Loucy (cell line): ENCODE measurements at regions not wholly inside any gene's neighbourhood (a gene's known extent, or its start where the extent isn't known, plus 50 kb on each side); places are given as distances from the start of the nearest gene placed in this dataset.

Source experiments
- H2AFZ ChIP-seq: fragments of 200-600 bp; sonication (generic); 2 replicates; pipeline ENCODE4 v1.6.0; 2016; ENCODE audit warnings: antibody characterized with exemption, mild to moderate bottlenecking, low read length, moderate library complexity
- H3F3A ChIP-seq: fragments of 200-600 bp; 2 replicates; pipeline ENCODE4 v1.6.0; 2016; ENCODE audit warnings: antibody characterized with exemption, low read depth, mild to moderate bottlenecking
- H3K27me3 ChIP-seq: fragments of 200-600 bp; sonication (generic); 2 replicates; pipeline ENCODE4 v1.6.1; 2014; ENCODE audit warnings: low read length, mild to moderate bottlenecking; ENCODE audit not compliant: insufficient read depth, poor library complexity, severe bottlenecking
- H3K36me3 ChIP-seq: fragments of 200-600 bp; sonication (generic); 2 replicates; pipeline ENCODE4 v1.6.1; 2016; ENCODE audit warnings: low read length; ENCODE audit not compliant: insufficient read depth
- H3K4me1 ChIP-seq: fragments of 200-600 bp; sonication (generic); 2 replicates; pipeline ENCODE4 v1.5.1; 2014; ENCODE audit warnings: low read length, mild to moderate bottlenecking; ENCODE audit not compliant: insufficient read depth, poor library complexity, severe bottlenecking
- H3K4me2 ChIP-seq: fragments of 200-600 bp; sonication (generic); 2 replicates; pipeline ENCODE4 v1.6.0; 2014; ENCODE audit warnings: antibody characterized with exemption, low read length, low read depth, mild to moderate bottlenecking; ENCODE audit not compliant: poor library complexity, severe bottlenecking
- H3K4me3 ChIP-seq: fragments of 200-600 bp; sonication (generic); 2 replicates; pipeline ENCODE4 v1.5.1; 2014; ENCODE audit warnings: low read length, mild to moderate bottlenecking, mixed read lengths; ENCODE audit not compliant: poor library complexity, severe bottlenecking
- H3K79me2 ChIP-seq: fragments of 200-600 bp; sonication (generic); 2 replicates; pipeline ENCODE4 v1.6.1; 2014; ENCODE audit warnings: low read length; ENCODE audit not compliant: insufficient read depth
- H3K9ac ChIP-seq: fragments of 200-600 bp; sonication (generic); 2 replicates; pipeline ENCODE4 v1.6.0; 2014; ENCODE audit warnings: mild to moderate bottlenecking, low read depth, low read length, moderate library complexity; ENCODE audit not compliant: poor library complexity, severe bottlenecking
- H3K9me2 ChIP-seq: fragments of 200-600 bp; sonication (generic); replicated peaks from 2 replicates; pipeline ENCODE4 v1.6.1; 2016; ENCODE audit warnings: low read depth, low read length, mixed read lengths
- H3K9me3 ChIP-seq: fragments of 200-600 bp; sonication (generic); 2 replicates; pipeline ENCODE4 v1.6.1; 2014; ENCODE audit warnings: mild to moderate bottlenecking, antibody characterized with exemption, low read length, low read depth; ENCODE audit not compliant: insufficient read depth
- H4K20me1 ChIP-seq: fragments of 200-600 bp; sonication (generic); 2 replicates; pipeline ENCODE4 v1.6.0; 2014; ENCODE audit warnings: antibody characterized with exemption, low read length, mild to moderate bottlenecking; ENCODE audit not compliant: insufficient read depth, poor library complexity, severe bottlenecking
- EZH2phosphoT487 ChIP-seq: fragments of 200-600 bp; IDR thresholded peaks from 2 replicates; pipeline ENCODE4 v1.6.1; 2018; ENCODE audit warnings: antibody characterized with exemption, mild to moderate bottlenecking, moderate library complexity, borderline replicate concordance
- TF ChIP-seq, protein P1 (sequence below): fragments of 200-600 bp; sonication (generic); conservative IDR thresholded peaks from 2 replicates; pipeline ENCODE4 v1.5.1; 2014; ENCODE audit warnings: mild to moderate bottlenecking, antibody characterized with exemption, low read length

DNA sequence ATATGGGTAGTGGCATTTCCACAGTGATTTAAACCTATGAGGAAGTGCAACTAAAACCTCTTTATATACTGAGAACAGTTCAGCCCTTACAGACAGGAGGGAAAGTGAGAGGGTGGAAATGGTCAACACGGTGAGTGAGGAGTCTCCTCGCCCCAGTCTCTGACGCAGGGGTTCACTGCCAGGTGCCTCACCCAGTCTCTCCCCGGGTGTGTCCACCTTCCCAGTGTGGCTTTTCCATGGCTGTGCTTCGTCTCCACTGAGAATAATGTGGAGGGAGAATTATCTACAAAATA, 116.6 kb upstream of the TOP3B start:
- no peaks in the 10 kb centered on the region for H3K4me1 ChIP-seq
- no peaks in the 10 kb centered on the region for H3K36me3 ChIP-seq
- H3K79me2 ChIP-seq, result no peaks in the 10 kb centered on the region
- TF ChIP-seq EZH2phosphoT487, result no peak
- TF ChIP-seq, protein P1, sequence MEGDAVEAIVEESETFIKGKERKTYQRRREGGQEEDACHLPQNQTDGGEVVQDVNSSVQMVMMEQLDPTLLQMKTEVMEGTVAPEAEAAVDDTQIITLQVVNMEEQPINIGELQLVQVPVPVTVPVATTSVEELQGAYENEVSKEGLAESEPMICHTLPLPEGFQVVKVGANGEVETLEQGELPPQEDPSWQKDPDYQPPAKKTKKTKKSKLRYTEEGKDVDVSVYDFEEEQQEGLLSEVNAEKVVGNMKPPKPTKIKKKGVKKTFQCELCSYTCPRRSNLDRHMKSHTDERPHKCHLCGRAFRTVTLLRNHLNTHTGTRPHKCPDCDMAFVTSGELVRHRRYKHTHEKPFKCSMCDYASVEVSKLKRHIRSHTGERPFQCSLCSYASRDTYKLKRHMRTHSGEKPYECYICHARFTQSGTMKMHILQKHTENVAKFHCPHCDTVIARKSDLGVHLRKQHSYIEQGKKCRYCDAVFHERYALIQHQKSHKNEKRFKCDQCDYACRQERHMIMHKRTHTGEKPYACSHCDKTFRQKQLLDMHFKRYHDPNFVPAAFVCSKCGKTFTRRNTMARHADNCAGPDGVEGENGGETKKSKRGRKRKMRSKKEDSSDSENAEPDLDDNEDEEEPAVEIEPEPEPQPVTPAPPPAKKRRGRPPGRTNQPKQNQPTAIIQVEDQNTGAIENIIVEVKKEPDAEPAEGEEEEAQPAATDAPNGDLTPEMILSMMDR, result no peak
- no peaks in the 10 kb centered on the region for H3F3A ChIP-seq
- H3K9ac ChIP-seq, result no peak overlapping the region
- no peak overlapping the region for H2AFZ ChIP-seq
- H3K27me3 ChIP-seq, result peaks cover 16% of the 10 kb centered on the region
- no peaks in the 10 kb centered on the region for H3K9me2 ChIP-seq
- no peak overlapping the region for H3K4me3 ChIP-seq
- no peaks in the 10 kb centered on the region for H4K20me1 ChIP-seq
- H3K4me2 ChIP-seq, result no peak overlapping the region
- no peaks in the 10 kb centered on the region for H3K9me3 ChIP-seq

DNA sequence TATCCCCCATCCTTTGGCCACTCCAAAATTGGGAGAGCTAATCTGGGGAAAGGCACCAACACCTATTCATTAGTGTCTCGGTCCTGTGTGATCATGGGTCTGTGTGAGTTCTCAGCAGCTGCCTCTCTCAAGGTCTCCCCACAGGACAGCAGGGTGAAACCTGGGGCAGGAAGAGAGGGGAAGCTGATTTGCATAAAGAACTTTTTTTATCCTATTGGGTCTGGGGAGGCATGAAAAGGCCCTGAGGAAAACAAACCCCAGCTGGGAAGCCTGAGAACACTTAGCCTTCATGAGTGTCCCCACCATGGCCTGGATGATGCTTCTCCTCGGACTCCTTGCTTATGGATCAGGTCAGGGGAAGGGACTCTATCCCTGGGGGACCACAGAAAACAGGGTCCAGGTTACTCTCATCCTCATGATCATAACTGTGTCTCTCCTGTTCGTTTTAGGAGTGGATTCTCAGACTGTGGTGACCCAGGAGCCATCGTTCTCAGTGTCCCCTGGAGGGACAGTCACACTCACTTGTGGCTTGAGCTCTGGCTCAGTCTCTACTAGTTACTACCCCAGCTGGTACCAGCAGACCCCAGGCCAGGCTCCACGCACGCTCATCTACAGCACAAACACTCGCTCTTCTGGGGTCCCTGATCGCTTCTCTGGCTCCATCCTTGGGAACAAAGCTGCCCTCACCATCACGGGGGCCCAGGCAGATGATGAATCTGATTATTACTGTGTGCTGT, 116.0 kb upstream of the TOP3B start:
- Histone ChIP-seq H3K4me2 (no peak overlapping the region), H3K9ac (no peak overlapping the region), H3K79me2 (no peaks in the 10 kb centered on the region), H4K20me1 (no peaks in the 10 kb centered on the region), H3F3A (no peaks in the 10 kb centered on the region), H3K4me3 (no peak overlapping the region), H3K4me1 (no peaks in the 10 kb centered on the region), H3K27me3 (peaks cover 19% of the 10 kb centered on the region), H3K9me3 (no peaks in the 10 kb centered on the region), H3K9me2 (no peaks in the 10 kb centered on the region), H3K36me3 (no peaks in the 10 kb centered on the region), H2AFZ (no peak overlapping the region)
- no peak for TF ChIP-seq EZH2phosphoT487
- TF ChIP-seq, protein P1, result no peak

DNA sequence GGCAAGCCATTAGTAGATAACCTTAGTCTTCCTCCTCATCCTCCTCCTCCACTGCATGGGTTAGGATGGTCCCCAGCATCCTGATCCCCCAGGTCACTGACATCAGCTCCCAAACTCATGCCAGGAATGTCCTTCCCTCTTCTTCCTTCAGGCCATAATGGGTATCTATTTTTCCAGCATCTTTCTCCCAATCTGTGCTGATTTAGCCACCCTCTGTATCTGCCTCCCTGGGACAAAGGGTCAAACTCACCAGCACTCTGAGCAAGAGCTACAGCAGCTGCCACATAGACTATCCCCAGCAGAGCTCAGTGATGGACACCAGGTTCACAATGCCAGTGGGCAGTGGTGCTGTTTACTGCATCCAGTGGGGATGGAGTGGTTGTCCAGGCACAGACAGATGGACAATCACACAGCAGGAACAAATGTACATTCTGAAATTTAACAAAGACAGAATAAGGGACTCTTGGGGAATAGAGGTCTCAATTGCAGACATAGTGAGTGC, 115.2 kb upstream of the TOP3B start:
- Histone ChIP-seq H3K9ac (no peak overlapping the region), H3K36me3 (no peaks in the 10 kb centered on the region), H4K20me1 (no peaks in the 10 kb centered on the region), H3K9me2 (no peaks in the 10 kb centered on the region), H2AFZ (no peak overlapping the region), H3K9me3 (no peaks in the 10 kb centered on the region), H3F3A (no peaks in the 10 kb centered on the region), H3K4me1 (no peaks in the 10 kb centered on the region), H3K4me2 (no peak overlapping the region), H3K4me3 (no peak overlapping the region), H3K79me2 (no peaks in the 10 kb centered on the region), H3K27me3 (peaks cover 24% of the 10 kb centered on the region)
- TF ChIP-seq EZH2phosphoT487, result no peak
- TF ChIP-seq, protein P1, result no peak
